ENCODE measurements at regions not wholly inside any gene's neighbourhood (a gene's known extent, or its start where the extent isn't known, plus 50 kb on each side); places are given as distances from the start of the nearest gene placed in this dataset.
A peak's percentile ranks its signal among the peaks of the same experiment; 100 is the strongest.

GRCh38 chr4:17370818-17371217 is 141.1 kb downstream of the QDPR start:
- no peak for DNase-seq (ENCODE audit: low read depth)
- H3K4me3 ChIP-seq (ENCODE audit: low read length): no peak overlapping the region
- TF ChIP-seq CTCF (IDR thresholded peaks at IDR 0.05; ENCODE audit: insufficient read depth, low read depth, low read length, missing control alignments): no peak

GRCh38 chr4:17368408-17368807 is 143.5 kb downstream of the QDPR start:
- no peak overlapping the region for H3K4me3 ChIP-seq (ENCODE audit: low read length)
- no peak for TF ChIP-seq CTCF (IDR thresholded peaks at IDR 0.05; ENCODE audit: insufficient read depth, low read depth, low read length, missing control alignments)
- DNase-seq (ENCODE audit: low read depth): peak; percentile 11

- no peak for DNase-seq (ENCODE audit: low read depth)
- no peak overlapping the region for H3K4me3 ChIP-seq (ENCODE audit: low read length)
- TF ChIP-seq CTCF (IDR thresholded peaks at IDR 0.05; ENCODE audit: insufficient read depth, low read depth, low read length, missing control alignments): no peak
Measured at GRCh38 chr4:17367201-17367600, 144.7 kb downstream of the QDPR start.

- DNase-seq (ENCODE audit: low read depth): no peak
- TF ChIP-seq CTCF (IDR thresholded peaks at IDR 0.05; ENCODE audit: insufficient read depth, low read depth, low read length, missing control alignments): no peak
- H3K4me3 ChIP-seq (ENCODE audit: low read length): no peak overlapping the region
Measured at GRCh38 chr4:17366496-17366895, 145.4 kb downstream of the QDPR start.

- no peak overlapping the region for H3K4me3 ChIP-seq (ENCODE audit: low read length)
- TF ChIP-seq CTCF (IDR thresholded peaks at IDR 0.05; ENCODE audit: insufficient read depth, low read depth, low read length, missing control alignments): no peak
- DNase-seq (ENCODE audit: low read depth): no peak
Measured at GRCh38 chr4:17362430-17362829, 149.5 kb downstream of the QDPR start.

- no peak for TF ChIP-seq CTCF (IDR thresholded peaks at IDR 0.05; ENCODE audit: insufficient read depth, low read depth, low read length, missing control alignments)
- no peak for DNase-seq (ENCODE audit: low read depth)
- H3K4me3 ChIP-seq (ENCODE audit: low read length): no peak overlapping the region
Measured at GRCh38 chr4:17358241-17358640, 153.6 kb downstream of the QDPR start.

GRCh38 chr4:17356926-17357325 is 155.0 kb downstream of the QDPR start:
- no peak for DNase-seq (ENCODE audit: low read depth)
- no peak for TF ChIP-seq CTCF (IDR thresholded peaks at IDR 0.05; ENCODE audit: insufficient read depth, low read depth, low read length, missing control alignments)
- H3K4me3 ChIP-seq (ENCODE audit: low read length): no peak overlapping the region
